Activated CD8-positive, alpha-beta memory T cell treated with anti-CD3 and anti-CD28 coated beads for 48 hours (primary cell): ENCODE measurements at regions not wholly inside any gene's neighbourhood (a gene's known extent, or its start where the extent isn't known, plus 50 kb on each side); places are given as distances from the start of the nearest gene placed in this dataset.

Source experiments
- DNase-seq, 3 experiments: peaks; one replicate each; pipeline ENCODE4 v3.0.0-alpha.2; 2020; ENCODE audit warnings: low read depth in 2 of 3, low spot score in 2 of 3

DNA sequence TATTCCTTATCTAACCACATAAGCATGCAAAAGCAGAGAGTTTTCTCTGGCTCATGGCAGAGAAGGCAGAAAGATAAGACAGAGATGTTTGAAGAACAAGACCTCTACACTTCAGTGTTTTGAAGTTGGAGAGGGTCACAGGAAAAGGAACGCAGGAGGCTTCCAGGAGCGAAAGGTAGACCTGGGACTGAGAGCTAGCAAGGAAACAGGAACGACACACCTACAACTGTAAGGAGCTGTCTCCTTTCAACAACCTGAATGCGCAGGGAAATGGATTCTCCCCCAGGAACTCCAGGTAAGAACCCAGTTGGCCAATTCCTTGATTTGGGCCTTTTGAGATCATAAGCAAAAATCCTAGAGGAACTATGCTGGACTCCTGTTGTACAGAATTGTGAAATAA, 746.6 kb upstream of the DDX18 start:
- DNase-seq: no peak

- DNase-seq: no peak
Observed at GRCh38 chr2:117068371-117068770, 746.1 kb upstream of the DDX18 start.

- no peak for DNase-seq
Observed at GRCh38 chr2:117071556-117072102, 742.9 kb upstream of the DDX18 start.

GRCh38 chr2:117074756-117075155, 739.7 kb upstream of the DDX18 start:
- no peak for DNase-seq

GRCh38 chr2:117085256-117085655, 729.2 kb upstream of the DDX18 start:
- DNase-seq: no peak

- DNase-seq: no peak
Observed at GRCh38 chr2:117085737-117086136, 728.8 kb upstream of the DDX18 start.

DNA sequence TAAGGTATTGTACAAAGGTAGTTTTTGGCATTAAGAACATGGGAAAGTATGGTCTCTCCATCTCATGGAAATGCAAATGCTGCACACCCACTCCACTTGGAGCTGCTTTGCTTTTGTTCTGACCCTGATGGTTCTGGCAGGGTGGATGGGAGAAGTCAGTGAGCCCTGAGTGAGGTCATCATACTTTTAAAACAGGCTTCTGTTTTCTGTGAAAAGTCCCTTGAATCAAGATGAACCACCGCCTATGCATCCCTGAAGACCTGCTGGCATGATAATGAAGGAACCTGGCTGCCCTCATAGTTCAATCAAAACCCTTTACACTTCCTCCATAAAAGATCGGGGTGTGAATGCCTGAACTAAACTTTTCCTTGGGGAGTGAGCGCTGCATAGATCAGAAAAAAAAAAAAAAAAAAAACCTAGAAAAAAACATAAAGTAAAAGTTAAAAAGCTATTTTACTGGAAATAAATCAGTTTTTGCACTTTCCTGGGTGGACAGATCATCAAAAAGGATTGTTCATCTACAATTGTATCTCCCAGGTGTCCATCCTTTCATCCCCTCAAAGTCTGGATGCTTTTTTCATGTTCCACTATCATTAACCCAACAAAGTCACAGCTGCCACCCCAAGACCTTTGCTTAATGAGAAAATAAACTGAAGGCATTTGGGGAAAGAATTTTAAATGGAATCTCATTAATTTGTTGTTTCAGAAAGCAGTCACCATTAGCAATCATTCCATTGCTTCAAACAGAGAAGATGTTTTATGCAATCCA, 728.1 kb upstream of the DDX18 start:
- no peak for DNase-seq

GRCh38 chr2:117086943-117087250, 727.6 kb upstream of the DDX18 start:
- DNase-seq: no peak

- DNase-seq: no peak
Observed at GRCh38 chr2:117087535-117088291, 726.8 kb upstream of the DDX18 start.

- no peak for DNase-seq
Observed at GRCh38 chr2:117091041-117091837, 723.3 kb upstream of the DDX18 start.

- DNase-seq: no peak
Observed at GRCh38 chr2:117101613-117102012, 712.9 kb upstream of the DDX18 start.

GRCh38 chr2:117108741-117109267, 705.7 kb upstream of the DDX18 start:
- DNase-seq: no peak

DNA sequence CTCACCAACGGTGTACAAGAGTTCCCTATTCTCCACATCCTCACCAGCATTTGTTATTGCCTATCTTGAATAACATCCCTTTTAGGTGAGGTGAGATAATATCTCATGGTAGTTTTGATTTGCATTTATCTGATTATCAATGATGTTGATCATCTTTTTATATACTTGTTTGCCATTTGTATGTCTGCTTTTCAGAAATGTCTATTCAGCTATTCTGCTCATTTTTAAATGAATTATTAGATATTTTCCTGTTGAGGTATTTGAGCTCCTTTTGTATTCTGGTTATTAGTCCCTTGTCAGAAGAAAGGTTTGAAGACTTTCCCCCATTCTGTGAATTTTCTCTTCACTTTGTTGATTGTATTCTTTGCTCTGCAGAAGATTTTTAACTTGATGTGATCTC, 695.5 kb upstream of the DDX18 start:
- DNase-seq: no peak

GRCh38 chr2:117123362-117123761, 691.1 kb upstream of the DDX18 start:
- no peak for DNase-seq

DNA sequence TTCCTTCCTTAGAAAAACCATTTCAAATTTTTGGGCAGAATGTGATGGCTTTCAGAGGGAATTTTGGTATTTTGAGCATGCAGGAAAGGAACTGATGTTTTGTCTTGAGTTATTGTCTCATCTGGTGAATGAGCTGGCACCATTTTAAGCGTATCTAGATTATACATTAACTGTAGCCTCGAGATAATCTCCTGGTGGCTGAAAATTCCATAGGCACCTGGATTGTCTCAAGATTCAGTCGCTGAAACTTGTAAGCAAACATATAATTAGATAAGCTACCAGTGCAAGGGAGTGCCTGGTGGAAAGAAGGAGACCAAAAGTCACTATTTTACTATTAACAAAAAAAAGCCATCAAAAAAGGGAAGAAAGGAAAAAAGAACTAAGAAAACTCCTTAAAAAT, 687.8 kb upstream of the DDX18 start:
- no peak for DNase-seq

- no peak for DNase-seq
Observed at GRCh38 chr2:117127680-117128079, 686.8 kb upstream of the DDX18 start.

DNA sequence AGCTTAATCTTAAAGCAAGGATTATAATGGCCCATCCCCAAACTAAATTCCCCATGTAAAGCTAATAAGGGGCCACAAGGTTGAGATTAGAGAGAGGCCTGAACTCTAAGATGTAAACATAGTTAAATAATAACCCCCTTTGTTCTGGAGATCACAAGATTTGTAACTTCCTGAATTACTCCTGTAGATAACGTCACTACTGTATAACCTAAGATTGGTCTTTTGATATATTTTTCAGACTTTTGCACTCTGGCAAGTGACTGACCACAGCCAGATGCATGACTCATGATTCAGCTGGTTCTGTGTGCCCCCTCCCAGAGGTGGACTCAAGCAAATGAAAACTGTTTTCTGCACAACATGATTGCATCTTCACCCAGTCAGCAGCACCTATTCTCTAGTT, 686.0 kb upstream of the DDX18 start:
- no peak for DNase-seq

GRCh38 chr2:117137371-117137770, 677.1 kb upstream of the DDX18 start:
- no peak for DNase-seq

- no peak for DNase-seq
Observed at GRCh38 chr2:117169036-117169765, 645.3 kb upstream of the DDX18 start.

DNA sequence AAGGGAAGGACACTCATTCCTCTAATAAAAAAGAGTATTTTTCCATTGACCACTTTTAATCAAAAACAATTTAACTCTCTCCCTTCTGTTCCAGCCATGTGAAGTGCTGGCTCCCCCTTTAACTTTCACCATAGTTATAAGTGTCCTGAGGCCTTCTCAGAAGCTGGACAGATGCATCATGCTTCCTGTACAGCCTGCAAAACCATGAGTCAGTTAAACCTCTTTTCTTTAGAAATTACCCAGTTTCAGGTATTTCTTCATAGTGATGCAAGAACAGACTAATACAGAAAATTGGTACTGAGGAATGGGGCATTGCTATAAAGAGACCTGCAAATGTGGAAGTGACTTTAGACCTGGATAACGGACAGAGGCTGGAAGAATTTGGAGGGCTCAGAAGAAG, 643.6 kb upstream of the DDX18 start:
- DNase-seq: no peak

- DNase-seq: no peak
Observed at GRCh38 chr2:117179405-117179804, 635.1 kb upstream of the DDX18 start.
